Naive thymus-derived CD4-positive, alpha-beta T cell (primary cell): ENCODE measurements at regions not wholly inside any gene's neighbourhood (a gene's known extent, or its start where the extent isn't known, plus 50 kb on each side); places are given as distances from the start of the nearest gene placed in this dataset.

Source experiments
- ATAC-seq: fragments of 150-1000 bp; cut with Tn5 transposase; 2 replicates; pipeline ENCODE4 v1.10.0; 2021; ENCODE audit warnings: mild to moderate bottlenecking, moderate library complexity
- CTCF ChIA-PET: fragments of 350-600 bp; sonication (Branson Sonifier 250); formaldehyde crosslinking; loops from one replicate; lab custom pipeline; 2021; ENCODE audit warnings: antibody characterized with exemption; lab: Charles Lee
- POLR2A ChIA-PET: fragments of 350-600 bp; sonication (Branson Sonifier 250); formaldehyde crosslinking; loops from one replicate; lab custom pipeline; 2021; ENCODE audit warnings: antibody characterized with exemption, inconsistent platforms; lab: Charles Lee
- DNase-seq, 9 donors: peaks; one replicate each; pipeline versions ENCODE4 v3.0.0 to v3.0.0-alpha.2; 2020 to 2022; ENCODE audit warnings: mixed read lengths in 1 of 9
- H3K27ac ChIP-seq: one replicate; pipeline ENCODE4 v1.7.0; 2013; ENCODE audit warnings: mild to moderate bottlenecking, low read depth, low read length, moderate library complexity
- H3K27me3 ChIP-seq, 2 donors: one replicate each; pipeline ENCODE4 v1.7.0; 2013; ENCODE audit warnings: low read length in 2 of 2, mild to moderate bottlenecking in 2 of 2, moderate library complexity in 2 of 2; ENCODE audit not compliant: control insufficient read depth in 2 of 2, insufficient read depth in 2 of 2
- H3K36me3 ChIP-seq, 3 experiments: 1 replicate in 2 of 3; 2 replicates in 1 of 3; pipeline ENCODE4 v1.7.0; 2013; ENCODE audit warnings: low read length in 3 of 3, mild to moderate bottlenecking in 3 of 3, moderate library complexity in 1 of 3; ENCODE audit not compliant: insufficient read depth in 3 of 3, control insufficient read depth in 2 of 3
- H3K4me1 ChIP-seq, 2 donors: one replicate each; pipeline ENCODE4 v1.7.0; 2013; ENCODE audit warnings: low read length in 2 of 2, mild to moderate bottlenecking in 2 of 2, moderate library complexity in 1 of 2; ENCODE audit not compliant: control insufficient read depth in 2 of 2, insufficient read depth in 2 of 2
- H3K4me3 ChIP-seq: 2 replicates; pipeline ENCODE4 v1.7.0; 2013; ENCODE audit warnings: mild to moderate bottlenecking, low read length
- H3K9me3 ChIP-seq, 3 experiments: 1 replicate in 2 of 3; 2 replicates in 1 of 3; pipeline ENCODE4 v1.7.0; 2013; ENCODE audit warnings: low read length in 3 of 3; ENCODE audit not compliant: control insufficient read depth in 2 of 3
- H3K27ac Mint-ChIP-seq, 9 donors: one replicate each; pipeline ENCODE4 v1.8.0; 2020 to 2022; ENCODE audit warnings: mixed read lengths in 9 of 9, mild to moderate bottlenecking in 8 of 9, moderate library complexity in 5 of 9, inconsistent platforms in 2 of 9
- H3K27me3 Mint-ChIP-seq, 5 donors: one replicate each; pipeline ENCODE4 v1.8.0; 2021 to 2022; ENCODE audit warnings: mixed read lengths in 5 of 5, mild to moderate bottlenecking in 1 of 5
- H3K36me3 Mint-ChIP-seq, 5 donors: one replicate each; pipeline ENCODE4 v1.8.0; 2020 to 2022; ENCODE audit warnings: mixed read lengths in 5 of 5, mild to moderate bottlenecking in 3 of 5, inconsistent platforms in 1 of 5
- H3K4me1 Mint-ChIP-seq, 7 donors: one replicate each; pipeline ENCODE4 v1.8.0; 2020 to 2022; ENCODE audit warnings: mixed read lengths in 7 of 7, mild to moderate bottlenecking in 3 of 7, inconsistent platforms in 1 of 7
- H3K4me3 Mint-ChIP-seq, 10 donors: one replicate each; pipeline ENCODE4 v1.8.0; 2020 to 2022; ENCODE audit warnings: mild to moderate bottlenecking in 10 of 10, mixed read lengths in 10 of 10, moderate library complexity in 6 of 10, inconsistent platforms in 2 of 10
- H3K9me3 Mint-ChIP-seq, 11 donors: one replicate each; pipeline ENCODE4 v1.8.0; 2020 to 2022; ENCODE audit warnings: mixed read lengths in 11 of 11, mild to moderate bottlenecking in 4 of 11, inconsistent platforms in 1 of 11, moderate library complexity in 1 of 11
- intact Hi-C, 2 donors: fragments of 100-400 bp; cut with micrococcal nuclease; formaldehyde crosslinking; loops; one replicate each; pipeline ENCODE4 v1.15.1; 2023

- DNase-seq (no peak), ATAC-seq (no peak)
- ChIA-PET CTCF (no interaction called here), POLR2A (no interaction called here)
- H3K36me3 ChIP-seq = no peaks in the 10 kb centered on the region
- no peak overlapping the region for H3K27ac Mint-ChIP-seq
- peaks cover 0 to 7% (median 2%) of the 10 kb centered on the region in 11 donors for H3K9me3 Mint-ChIP-seq
- H3K9me3 ChIP-seq = no peaks in the 10 kb centered on the region
- no peak overlapping the region for H3K27ac ChIP-seq
- H3K27me3 Mint-ChIP-seq = peaks cover 5 to 12% (median 9%) of the 10 kb centered on the region in 5 donors
- no peak overlapping the region for H3K4me3 ChIP-seq
- H3K36me3 Mint-ChIP-seq = no peaks in the 10 kb centered on the region
- H3K4me1 Mint-ChIP-seq = no peaks in the 10 kb centered on the region
- H3K4me1 ChIP-seq = no peaks in the 10 kb centered on the region
- intact Hi-C loops = no loop called here
- H3K27me3 ChIP-seq = no peaks in the 10 kb centered on the region
- H3K4me3 Mint-ChIP-seq = no peak overlapping the region
Observed at GRCh38 chr4:112003231-112003907, 141.9 kb upstream of the FAM241A start.

- no peak overlapping the region for H3K4me3 ChIP-seq
- H3K36me3 ChIP-seq = no peaks in the 10 kb centered on the region
- H3K27ac ChIP-seq = no peak overlapping the region
- no peak overlapping the region for H3K4me3 Mint-ChIP-seq
- H3K4me1 Mint-ChIP-seq = no peaks in the 10 kb centered on the region
- H3K9me3 ChIP-seq = no peaks in the 10 kb centered on the region
- no peaks in the 10 kb centered on the region for H3K4me1 ChIP-seq
- POLR2A ChIA-PET = no interaction called here
- no peak for DNase-seq
- H3K36me3 Mint-ChIP-seq = no peaks in the 10 kb centered on the region
- no peaks in the 10 kb centered on the region for H3K27me3 ChIP-seq
- ATAC-seq = no peak
- peaks cover 5 to 12% (median 6%) of the 10 kb centered on the region in 5 donors for H3K27me3 Mint-ChIP-seq
- no peaks in the 10 kb centered on the region for H3K9me3 Mint-ChIP-seq
- no peak overlapping the region for H3K27ac Mint-ChIP-seq
- intact Hi-C loops = no loop called here
- CTCF ChIA-PET = no interaction called here
Observed at GRCh38 chr4:112005027-112005426, 140.2 kb upstream of the FAM241A start.

DNA sequence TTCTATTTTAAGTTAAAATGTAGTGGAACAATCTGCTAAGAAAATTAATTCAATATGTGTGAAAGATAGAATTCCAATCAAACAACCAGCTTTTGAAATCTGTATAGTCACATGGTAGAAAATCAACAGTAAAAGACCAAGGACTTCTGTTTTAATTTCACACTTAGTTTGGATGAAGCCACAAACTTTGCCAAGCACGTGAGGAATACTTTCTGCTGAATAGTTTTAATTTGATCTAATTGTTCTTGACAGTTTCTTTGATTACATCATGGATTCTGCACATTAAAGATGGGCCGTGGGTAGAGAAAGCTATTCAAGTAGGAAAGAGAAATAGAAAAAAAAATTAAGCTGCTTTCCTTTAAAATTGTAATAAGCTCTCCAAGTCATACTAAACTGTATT lies 137.9 kb upstream of the FAM241A start:
- no peaks in the 10 kb centered on the region for H3K27me3 ChIP-seq
- H3K4me1 Mint-ChIP-seq = no peaks in the 10 kb centered on the region
- CTCF ChIA-PET = no interaction called here

GRCh38 chr4:112015960-112016359 lies 129.3 kb upstream of the FAM241A start:
- Mint-ChIP-seq H3K27ac (no peak overlapping the region), H3K4me3 (no peak overlapping the region), H3K9me3 (no peaks in the 10 kb centered on the region), H3K36me3 (no peaks in the 10 kb centered on the region), H3K4me1 (peaks cover 0 to 2% (median 0%) of the 10 kb centered on the region in 7 donors), H3K27me3 (peaks cover 0 to 21% (median 13%) of the 10 kb centered on the region in 5 donors)
- Histone ChIP-seq H3K27ac (no peak overlapping the region), H3K4me3 (no peak overlapping the region), H3K36me3 (no peaks in the 10 kb centered on the region), H3K27me3 (no peaks in the 10 kb centered on the region), H3K4me1 (no peaks in the 10 kb centered on the region), H3K9me3 (no peaks in the 10 kb centered on the region)
- ATAC-seq (no peak), DNase-seq (no peak)
- intact Hi-C loops = no loop called here
- ChIA-PET POLR2A (no interaction called here), CTCF (no interaction called here)

More for the DNA sequence above, 137.9 kb upstream of the FAM241A start:
- Mint-ChIP-seq H3K27ac (no peak overlapping the region), H3K27me3 (peaks cover 0 to 13% (median 8%) of the 10 kb centered on the region in 5 donors), H3K36me3 (no peaks in the 10 kb centered on the region), H3K9me3 (no peaks in the 10 kb centered on the region), H3K4me3 (no peak overlapping the region)
- H3K4me3 ChIP-seq = no peak overlapping the region
- H3K36me3 ChIP-seq = no peaks in the 10 kb centered on the region
- no peak for ATAC-seq
- DNase-seq = no peak
- intact Hi-C loops = no loop called here
- H3K4me1 ChIP-seq = no peaks in the 10 kb centered on the region
- H3K9me3 ChIP-seq = no peaks in the 10 kb centered on the region
- POLR2A ChIA-PET = no interaction called here
- H3K27ac ChIP-seq = no peak overlapping the region

DNA sequence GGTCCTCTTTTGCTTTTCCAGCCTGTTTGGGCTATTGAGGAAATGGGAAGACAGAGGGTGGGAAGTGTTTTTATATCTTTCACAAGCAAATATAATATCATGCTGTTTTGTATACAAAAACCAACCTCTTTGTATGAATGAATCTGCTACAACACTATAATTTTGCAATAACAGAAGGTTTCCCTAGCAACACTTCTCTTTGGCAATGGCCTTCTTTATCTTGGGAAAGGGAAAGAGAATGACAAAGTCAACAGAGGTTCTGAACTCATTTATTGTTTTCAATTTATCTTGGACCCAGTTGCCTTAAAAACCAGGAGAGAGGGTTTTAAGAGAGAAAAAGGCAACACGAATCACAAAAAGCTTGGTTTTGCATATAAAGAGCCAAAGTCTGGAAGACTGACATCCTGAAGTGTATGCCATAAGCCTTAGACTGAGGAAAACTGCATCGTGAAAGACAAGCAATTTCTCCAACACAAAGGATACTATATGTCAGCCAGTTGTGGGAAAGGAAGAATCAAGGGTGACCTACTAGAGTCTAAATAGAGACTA lies 121.8 kb upstream of the FAM241A start:
- ATAC-seq = no peak
- Mint-ChIP-seq H3K9me3 (peaks cover 0 to 10% (median 2%) of the 10 kb centered on the region in 11 donors), H3K27me3 (peaks cover 8 to 36% (median 18%) of the 10 kb centered on the region in 5 donors), H3K27ac (no peak overlapping the region), H3K4me3 (no peak overlapping the region), H3K36me3 (no peaks in the 10 kb centered on the region), H3K4me1 (peaks cover 0 to 2% (median 0%) of the 10 kb centered on the region in 7 donors)
- H3K27ac ChIP-seq = no peak overlapping the region
- CTCF ChIA-PET = no interaction called here
- intact Hi-C loops = no loop called here
- no peak overlapping the region for H3K4me3 ChIP-seq
- POLR2A ChIA-PET = no interaction called here
- H3K4me1 ChIP-seq = no peaks in the 10 kb centered on the region
- no peaks in the 10 kb centered on the region for H3K27me3 ChIP-seq
- no peaks in the 10 kb centered on the region for H3K9me3 ChIP-seq
- DNase-seq = no peak
- no peaks in the 10 kb centered on the region for H3K36me3 ChIP-seq

DNA sequence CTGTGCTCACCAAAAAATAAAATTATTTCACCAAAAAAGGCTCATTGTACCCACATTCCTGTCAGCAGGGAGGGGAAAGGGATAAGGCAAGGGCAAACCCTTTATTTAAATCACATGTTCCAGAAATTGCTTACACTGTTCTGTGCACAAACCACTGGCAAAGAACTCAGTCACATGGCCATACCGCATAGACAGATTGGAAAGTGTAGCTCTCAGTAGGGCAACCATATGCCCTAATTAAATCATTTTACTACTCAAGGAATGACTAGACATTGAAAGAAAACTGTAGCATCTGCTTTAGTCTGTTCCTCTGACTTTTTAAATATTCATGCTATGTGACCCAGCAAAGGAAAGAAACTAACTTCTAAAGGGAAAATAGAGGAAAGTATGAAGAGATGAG lies 119.2 kb upstream of the FAM241A start:
- Histone ChIP-seq H3K27ac (no peak overlapping the region), H3K36me3 (no peaks in the 10 kb centered on the region), H3K4me1 (no peaks in the 10 kb centered on the region), H3K9me3 (no peaks in the 10 kb centered on the region), H3K4me3 (no peak overlapping the region), H3K27me3 (no peaks in the 10 kb centered on the region)
- ATAC-seq = no peak
- H3K4me3 Mint-ChIP-seq = no peak overlapping the region
- no peak for DNase-seq
- POLR2A ChIA-PET = no interaction called here
- intact Hi-C loops = no loop called here
- CTCF ChIA-PET = no interaction called here
- H3K9me3 Mint-ChIP-seq = peaks cover 0 to 11% (median 4%) of the 10 kb centered on the region in 11 donors
- no peaks in the 10 kb centered on the region for H3K4me1 Mint-ChIP-seq
- H3K27me3 Mint-ChIP-seq = peaks cover 14 to 41% (median 26%) of the 10 kb centered on the region in 5 donors
- no peak overlapping the region for H3K27ac Mint-ChIP-seq
- H3K36me3 Mint-ChIP-seq = no peaks in the 10 kb centered on the region

DNA sequence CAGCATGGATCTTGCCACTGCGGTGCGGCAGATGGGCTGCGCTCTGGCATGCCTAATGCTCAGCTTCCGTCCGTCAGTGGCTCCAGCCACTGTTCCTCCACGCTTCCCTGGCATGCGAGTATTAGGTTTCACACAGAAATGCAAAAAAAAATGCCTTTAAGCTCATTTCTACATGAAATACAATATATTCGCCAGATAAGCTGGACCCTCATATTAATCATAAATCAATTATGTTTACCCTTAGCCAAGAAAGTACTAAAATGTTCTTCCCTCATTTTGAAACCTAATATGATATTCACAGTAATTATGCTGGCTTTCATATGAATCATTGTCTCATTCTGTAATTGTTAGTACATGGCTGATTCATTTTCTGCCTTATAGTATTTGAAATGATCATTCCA lies 115.5 kb upstream of the FAM241A start:
- no peak for ATAC-seq
- CTCF ChIA-PET = no interaction called here
- peaks cover 22 to 48% (median 31%) of the 10 kb centered on the region in 5 donors for H3K27me3 Mint-ChIP-seq
- H3K4me3 ChIP-seq = no peak overlapping the region
- intact Hi-C loops = loop anchor here in 1 of 2 donors (10.0 kb wide), 1 partner anchor 1515 kb away; no protein-coding TSS in a partner anchor
- no peaks in the 10 kb centered on the region for H3K4me1 ChIP-seq
- H3K4me3 Mint-ChIP-seq = no peak overlapping the region
- no peaks in the 10 kb centered on the region for H3K36me3 Mint-ChIP-seq
- H3K27ac Mint-ChIP-seq = no peak overlapping the region
- H3K27me3 ChIP-seq = peaks cover 0 to 5% of the 10 kb centered on the region in 2 donors
- no peak overlapping the region for H3K27ac ChIP-seq
- peaks cover 0 to 11% (median 4%) of the 10 kb centered on the region in 11 donors for H3K9me3 Mint-ChIP-seq
- no peak for DNase-seq
- no peaks in the 10 kb centered on the region for H3K4me1 Mint-ChIP-seq
- H3K36me3 ChIP-seq = no peaks in the 10 kb centered on the region
- POLR2A ChIA-PET = no interaction called here
- H3K9me3 ChIP-seq = no peaks in the 10 kb centered on the region
